ENCODE measurements at regions not wholly inside any gene's neighbourhood (a gene's known extent, or its start where the extent isn't known, plus 50 kb on each side); places are given as distances from the start of the nearest gene placed in this dataset.

DNA sequence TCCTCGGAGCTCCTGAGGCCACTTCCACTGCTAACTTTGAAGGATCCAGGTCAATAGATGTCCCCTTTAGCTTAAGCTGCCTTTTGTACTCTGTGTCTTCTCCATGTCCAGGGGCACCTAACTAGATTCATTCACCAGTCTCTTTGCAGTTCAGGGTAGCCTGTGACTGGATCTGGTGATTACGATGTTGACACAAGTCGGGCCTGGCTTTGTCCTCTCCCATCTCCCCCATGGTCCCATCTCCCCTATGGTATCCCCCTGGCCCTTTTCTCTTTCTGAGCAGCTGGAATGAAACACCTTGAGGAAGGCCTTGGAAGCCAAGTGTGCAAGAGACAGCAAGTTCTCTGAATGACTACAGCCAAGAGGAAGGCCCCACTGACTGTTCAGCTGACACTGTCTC is 417.9 kb upstream of the SMIM21 start:
- TF ChIP-seq POLR2A (IDR thresholded peaks at IDR 0.05): no peak
- TF ChIP-seq, protein P1, sequence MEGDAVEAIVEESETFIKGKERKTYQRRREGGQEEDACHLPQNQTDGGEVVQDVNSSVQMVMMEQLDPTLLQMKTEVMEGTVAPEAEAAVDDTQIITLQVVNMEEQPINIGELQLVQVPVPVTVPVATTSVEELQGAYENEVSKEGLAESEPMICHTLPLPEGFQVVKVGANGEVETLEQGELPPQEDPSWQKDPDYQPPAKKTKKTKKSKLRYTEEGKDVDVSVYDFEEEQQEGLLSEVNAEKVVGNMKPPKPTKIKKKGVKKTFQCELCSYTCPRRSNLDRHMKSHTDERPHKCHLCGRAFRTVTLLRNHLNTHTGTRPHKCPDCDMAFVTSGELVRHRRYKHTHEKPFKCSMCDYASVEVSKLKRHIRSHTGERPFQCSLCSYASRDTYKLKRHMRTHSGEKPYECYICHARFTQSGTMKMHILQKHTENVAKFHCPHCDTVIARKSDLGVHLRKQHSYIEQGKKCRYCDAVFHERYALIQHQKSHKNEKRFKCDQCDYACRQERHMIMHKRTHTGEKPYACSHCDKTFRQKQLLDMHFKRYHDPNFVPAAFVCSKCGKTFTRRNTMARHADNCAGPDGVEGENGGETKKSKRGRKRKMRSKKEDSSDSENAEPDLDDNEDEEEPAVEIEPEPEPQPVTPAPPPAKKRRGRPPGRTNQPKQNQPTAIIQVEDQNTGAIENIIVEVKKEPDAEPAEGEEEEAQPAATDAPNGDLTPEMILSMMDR (IDR thresholded peaks at IDR 0.05): no peak
- TF ChIP-seq POLR2AphosphoS5 (IDR thresholded peaks at IDR 0.05): no peak
- TF ChIP-seq EP300 (IDR thresholded peaks at IDR 0.05): no peak

Data from suprapubic skin (tissue), 4 donors.